ENCODE measurements at regions not wholly inside any gene's neighbourhood (a gene's known extent, or its start where the extent isn't known, plus 50 kb on each side); places are given as distances from the start of the nearest gene placed in this dataset.

DNA sequence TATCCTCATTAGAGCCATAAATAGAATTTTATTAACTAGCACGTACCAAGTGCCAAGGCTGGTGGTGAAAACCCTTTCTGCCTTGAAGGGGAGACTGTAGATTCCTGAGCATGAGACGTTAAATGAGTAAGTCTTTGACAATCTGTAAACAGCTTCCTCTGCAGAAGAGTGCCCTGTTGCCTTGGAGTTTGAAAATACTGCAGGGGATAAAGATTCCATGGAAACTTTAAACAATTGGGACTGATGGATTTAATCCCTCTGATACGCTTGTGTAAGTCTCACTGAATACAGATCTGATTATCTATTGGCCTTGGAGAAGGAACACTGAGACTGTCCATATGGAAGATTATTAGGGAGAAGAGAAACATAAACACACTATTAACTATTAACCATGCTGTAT, 1053.4 kb upstream of the RBFOX1 start:
- H3K36me3 ChIP-seq = no peaks in the 10 kb centered on the region
- TF ChIP-seq, protein P1, sequence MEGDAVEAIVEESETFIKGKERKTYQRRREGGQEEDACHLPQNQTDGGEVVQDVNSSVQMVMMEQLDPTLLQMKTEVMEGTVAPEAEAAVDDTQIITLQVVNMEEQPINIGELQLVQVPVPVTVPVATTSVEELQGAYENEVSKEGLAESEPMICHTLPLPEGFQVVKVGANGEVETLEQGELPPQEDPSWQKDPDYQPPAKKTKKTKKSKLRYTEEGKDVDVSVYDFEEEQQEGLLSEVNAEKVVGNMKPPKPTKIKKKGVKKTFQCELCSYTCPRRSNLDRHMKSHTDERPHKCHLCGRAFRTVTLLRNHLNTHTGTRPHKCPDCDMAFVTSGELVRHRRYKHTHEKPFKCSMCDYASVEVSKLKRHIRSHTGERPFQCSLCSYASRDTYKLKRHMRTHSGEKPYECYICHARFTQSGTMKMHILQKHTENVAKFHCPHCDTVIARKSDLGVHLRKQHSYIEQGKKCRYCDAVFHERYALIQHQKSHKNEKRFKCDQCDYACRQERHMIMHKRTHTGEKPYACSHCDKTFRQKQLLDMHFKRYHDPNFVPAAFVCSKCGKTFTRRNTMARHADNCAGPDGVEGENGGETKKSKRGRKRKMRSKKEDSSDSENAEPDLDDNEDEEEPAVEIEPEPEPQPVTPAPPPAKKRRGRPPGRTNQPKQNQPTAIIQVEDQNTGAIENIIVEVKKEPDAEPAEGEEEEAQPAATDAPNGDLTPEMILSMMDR (IDR thresholded peaks at IDR 0.05) = no peak
- H3K9me3 ChIP-seq = no peaks in the 10 kb centered on the region
- H3K27me3 ChIP-seq = no peaks in the 10 kb centered on the region
- no peaks in the 10 kb centered on the region for H3K4me1 ChIP-seq
- no peak for DNase-seq (ENCODE audit: low spot score)
- no peak overlapping the region for H3K4me3 ChIP-seq
- H3K27ac ChIP-seq = no peak overlapping the region

DNA sequence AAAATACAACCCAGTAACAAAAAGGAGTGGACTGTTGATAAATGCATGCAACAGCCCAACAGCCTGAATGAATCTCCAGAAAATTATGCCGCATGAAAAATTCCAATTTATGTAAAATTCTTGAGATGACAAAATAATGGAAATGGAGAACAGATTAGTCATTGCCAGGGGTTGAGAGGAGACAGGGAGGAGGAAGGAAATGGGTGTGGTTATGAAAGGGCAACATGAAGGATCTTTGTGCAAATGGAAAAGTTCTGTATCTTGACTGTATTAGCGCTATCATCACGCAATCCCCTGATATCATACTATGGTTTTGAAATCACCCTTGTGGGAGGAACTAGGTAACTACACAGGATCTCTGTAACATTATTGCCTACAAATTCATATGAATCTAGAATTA, 1058.3 kb upstream of the RBFOX1 start:
- Histone ChIP-seq H3K27ac (no peak overlapping the region), H3K27me3 (no peaks in the 10 kb centered on the region), H3K36me3 (no peaks in the 10 kb centered on the region), H3K4me1 (no peaks in the 10 kb centered on the region), H3K4me3 (no peak overlapping the region), H3K9me3 (no peaks in the 10 kb centered on the region)
- TF ChIP-seq, protein P1 (IDR thresholded peaks at IDR 0.05) = no peak
- no peak for DNase-seq (ENCODE audit: low spot score)

DNA sequence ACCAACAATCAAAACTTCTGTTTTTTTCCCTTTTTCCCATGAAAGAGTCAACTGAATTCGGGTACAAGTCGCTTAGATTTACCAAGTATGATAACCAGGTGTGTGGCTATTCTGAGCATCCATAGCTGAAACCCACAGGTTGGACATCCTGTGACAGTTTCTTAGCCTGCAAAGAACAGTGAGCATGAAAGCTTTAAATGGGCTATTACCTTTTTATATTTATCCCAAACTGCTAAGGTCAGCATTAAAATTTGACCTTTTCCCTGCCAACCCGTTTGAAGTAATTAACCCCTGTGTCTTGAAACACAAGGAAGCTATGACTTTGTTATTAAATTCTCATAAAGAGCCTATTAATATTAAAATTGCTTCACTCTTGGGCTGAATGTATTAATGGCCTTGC, 1065.0 kb upstream of the RBFOX1 start:
- Histone ChIP-seq H3K4me1 (no peaks in the 10 kb centered on the region), H3K27me3 (no peaks in the 10 kb centered on the region), H3K9me3 (no peaks in the 10 kb centered on the region), H3K36me3 (no peaks in the 10 kb centered on the region), H3K4me3 (no peak overlapping the region), H3K27ac (no peak overlapping the region)
- no peak for DNase-seq (ENCODE audit: low spot score)
- TF ChIP-seq, protein P1 (IDR thresholded peaks at IDR 0.05) = no peak

DNA sequence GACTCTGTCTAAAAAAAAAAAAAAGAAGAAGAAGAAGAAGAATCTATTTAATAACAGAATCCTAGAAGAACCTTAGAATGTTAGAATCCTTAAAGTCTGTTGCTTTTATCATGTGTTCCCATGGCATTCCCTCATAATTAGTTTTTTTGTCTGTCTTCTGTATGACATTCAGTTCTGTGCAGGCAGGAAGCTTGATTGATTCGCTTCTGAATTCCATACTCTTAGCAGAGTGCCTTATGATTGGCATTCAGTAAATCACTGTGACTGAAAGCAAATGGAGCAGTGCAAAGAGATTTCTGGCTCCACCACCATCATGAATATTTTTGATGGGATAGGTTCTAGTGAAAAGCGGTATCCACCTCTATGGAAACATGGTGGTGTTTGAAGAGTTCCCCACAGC, 1065.9 kb upstream of the RBFOX1 start:
- TF ChIP-seq, protein P1 (IDR thresholded peaks at IDR 0.05) = no peak
- Histone ChIP-seq H3K4me3 (no peak overlapping the region), H3K27me3 (no peaks in the 10 kb centered on the region), H3K27ac (no peak overlapping the region), H3K9me3 (no peaks in the 10 kb centered on the region), H3K4me1 (no peaks in the 10 kb centered on the region), H3K36me3 (no peaks in the 10 kb centered on the region)
- DNase-seq (ENCODE audit: low spot score) = no peak

DNA sequence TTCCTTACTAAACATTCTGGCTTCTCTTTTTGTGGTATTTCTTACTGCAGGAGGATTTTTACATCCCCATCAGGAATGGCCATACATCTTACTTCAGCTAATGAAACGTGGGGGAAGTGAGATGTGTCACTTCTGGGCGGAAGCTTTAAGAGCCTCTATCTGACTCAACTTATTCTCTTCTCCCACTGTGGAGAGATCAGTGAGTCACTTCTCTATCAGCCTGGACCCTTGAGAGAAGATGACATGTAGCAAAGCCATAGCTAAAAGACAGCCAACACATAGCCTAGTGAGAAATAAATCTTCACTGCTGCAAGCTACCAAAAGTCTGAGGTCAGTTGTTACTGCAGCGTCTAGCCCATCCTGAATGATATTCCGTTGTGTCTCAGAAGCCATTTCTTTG, 1066.7 kb upstream of the RBFOX1 start:
- Histone ChIP-seq H3K27ac (no peak overlapping the region), H3K36me3 (no peaks in the 10 kb centered on the region)
- TF ChIP-seq, protein P1 (IDR thresholded peaks at IDR 0.05) = no peak

DNA sequence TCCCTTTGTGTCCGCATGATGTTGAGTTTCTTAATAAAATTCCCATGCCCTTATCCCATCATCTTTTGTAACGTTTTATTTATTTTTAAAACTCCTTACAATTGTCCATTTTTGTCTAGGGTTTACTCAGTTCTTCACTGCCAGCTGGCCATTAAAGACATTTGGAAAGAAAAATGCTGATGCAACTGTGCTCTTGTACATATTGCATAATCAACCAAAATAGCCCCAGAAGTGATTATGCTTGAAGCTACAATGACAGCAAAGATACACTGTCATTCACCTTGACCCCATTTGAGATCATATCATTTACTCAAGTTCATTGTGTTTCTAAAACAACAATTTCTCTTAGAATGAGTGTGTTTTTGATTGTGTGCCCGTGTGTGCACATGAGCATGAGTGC, 1074.6 kb upstream of the RBFOX1 start:
- H3K4me1 ChIP-seq = no peaks in the 10 kb centered on the region
- no peak for DNase-seq (ENCODE audit: low spot score)
- H3K36me3 ChIP-seq = no peaks in the 10 kb centered on the region
- TF ChIP-seq, protein P1 (IDR thresholded peaks at IDR 0.05) = no peak
- no peaks in the 10 kb centered on the region for H3K9me3 ChIP-seq
- H3K27me3 ChIP-seq = no peaks in the 10 kb centered on the region
- H3K4me3 ChIP-seq = no peak overlapping the region
- H3K27ac ChIP-seq = no peak overlapping the region

More for the DNA sequence above, 1066.7 kb upstream of the RBFOX1 start:
- Histone ChIP-seq H3K4me3 (no peak overlapping the region), H3K27me3 (no peaks in the 10 kb centered on the region), H3K4me1 (no peaks in the 10 kb centered on the region), H3K9me3 (no peaks in the 10 kb centered on the region)
- DNase-seq (ENCODE audit: low spot score) = no peak

Measured in right atrium auricular region (tissue), 2 donors.